Panc1 (cell line): ENCODE measurements at regions not wholly inside any gene's neighbourhood (a gene's known extent, or its start where the extent isn't known, plus 50 kb on each side); places are given as distances from the start of the nearest gene placed in this dataset.

Experiments used
- ATAC-seq: fragments of 200-7000 bp; cut with Tn5 transposase; 2 replicates; pipeline ENCODE4 v1.9.1; 2020; ENCODE audit warnings: mild to moderate bottlenecking, moderate library complexity
- BruUV-seq: library from RNA; stranded (reverse); fragments of 400-500 nt; replicated peaks from 2 replicates; lab custom pipeline; 2021; lab: Mats Ljungman, UMichigan
- CTCF ChIA-PET: fragments of 300-600 bp; sonication (Branson Sonifier 250); formaldehyde crosslinking; loops from one replicate; lab custom pipeline; 2022; ENCODE audit warnings: antibody characterized with exemption; lab: Charles Lee
- POLR2A ChIA-PET: fragments of 300-600 bp; sonication (Branson Sonifier 250); formaldehyde crosslinking; loops from one replicate; lab custom pipeline; 2022; ENCODE audit warnings: antibody characterized with exemption; lab: Charles Lee
- DNase-seq: peaks from one replicate; pipeline ENCODE4 v3.0.0-alpha.2; 2010; ENCODE audit warnings: low read depth, low spot score
- H3K27ac ChIP-seq: 2 replicates; pipeline ENCODE4 v1.5.1; 2011; ENCODE audit warnings: mild to moderate bottlenecking, low read length, inconsistent platforms
- H3K27me3 ChIP-seq: fragments of 200-500 bp; sonication (Bioruptor generic); 2 replicates; pipeline ENCODE4 v1.6.0; 2014; ENCODE audit warnings: low read length, inconsistent platforms; ENCODE audit not compliant: control insufficient read depth, insufficient read depth
- H3K36me3 ChIP-seq: fragments of 200-500 bp; sonication (Bioruptor generic); 2 replicates; pipeline ENCODE4 v1.5.1; 2014; ENCODE audit warnings: inconsistent platforms, mild to moderate bottlenecking, low read length, moderate library complexity; ENCODE audit not compliant: control insufficient read depth, insufficient read depth
- H3K4me1 ChIP-seq: 2 replicates; pipeline ENCODE4 v1.5.1; 2011; ENCODE audit warnings: inconsistent platforms, mild to moderate bottlenecking, low read length, moderate library complexity; ENCODE audit not compliant: control insufficient read depth, insufficient read depth
- H3K4me3 ChIP-seq, 2 experiments: 2 replicates each; pipeline ENCODE4 v1.5.1; 2011 to 2012; ENCODE audit warnings: low read depth in 2 of 2, low read length in 2 of 2, mild to moderate bottlenecking in 2 of 2, inconsistent platforms in 1 of 2, moderate library complexity in 1 of 2
- H3K9me3 ChIP-seq: fragments of 200-500 bp; sonication (Bioruptor generic); 2 replicates; pipeline ENCODE4 v1.5.1; 2014; ENCODE audit warnings: low read depth, mild to moderate bottlenecking, inconsistent platforms, low read length, moderate library complexity; ENCODE audit not compliant: control insufficient read depth, insufficient read depth
- CTCF ChIP-seq: fragments of 450-650 bp; IDR thresholded peaks from 2 replicates; pipeline ENCODE4 v1.5.1; 2017; ENCODE audit warnings: mild to moderate bottlenecking
- POLR2AphosphoS5 ChIP-seq: IDR thresholded peaks from 2 replicates; pipeline ENCODE4 v1.6.1; 2012; ENCODE audit warnings: mild to moderate bottlenecking, low read depth, low read length, moderate library complexity
- REST ChIP-seq, 2 experiments: IDR thresholded peaks; 2 replicates each; pipeline ENCODE4 v1.6.1; 2011 to 2012; ENCODE audit warnings: low read depth in 2 of 2, control low read depth in 1 of 2, low read length in 1 of 2, mild to moderate bottlenecking in 1 of 2, moderate library complexity in 1 of 2; ENCODE audit not compliant: insufficient read depth in 1 of 2
- SIN3A ChIP-seq: IDR thresholded peaks from 2 replicates; pipeline ENCODE4 v1.6.1; 2012; ENCODE audit warnings: low read depth, mild to moderate bottlenecking, low read length, moderate library complexity, borderline replicate concordance; ENCODE audit not compliant: insufficient read depth
- TCF7L2 ChIP-seq: IDR thresholded peaks from 2 replicates; pipeline ENCODE4 v1.6.1; 2011; ENCODE audit warnings: mild to moderate bottlenecking, low read depth, low read length, inconsistent platforms
- in situ Hi-C: cut with HindIII; loops from 2 replicates; pipeline ENCODE4 v1.10.0; 2016; ENCODE audit warnings: low sequenced_read_pairs, low pct_unique_long_range_greater_than_20kb
- intact Hi-C: fragments of 100-400 bp; cut with micrococcal nuclease; formaldehyde crosslinking; loops from one replicate; pipeline ENCODE4 v1.10.0; 2022; ENCODE audit not compliant: unreplicated experiment

- Histone ChIP-seq H3K4me1 (no peaks in the 10 kb centered on the region), H3K27me3 (no peaks in the 10 kb centered on the region), H3K27ac (no peak overlapping the region), H3K36me3 (no peaks in the 10 kb centered on the region), H3K4me3 (no peak overlapping the region), H3K9me3 (no peaks in the 10 kb centered on the region)
- DNase-seq (no peak), ATAC-seq (no peak)
- in situ Hi-C loops = no loop called here
- no peak for TF ChIP-seq SIN3A
- TF ChIP-seq CTCF = no peak
- TF ChIP-seq POLR2AphosphoS5 = no peak
- TF ChIP-seq TCF7L2 = no peak
- no peak for TF ChIP-seq REST (IDR thresholded peaks at IDR 0.05; ENCODE audit: insufficient read depth in 1 of 2, low read depth in 2 of 2, low read length in 1 of 2)
- intact Hi-C loops = no loop called here
- BruUV-seq = no TSS peak
- POLR2A ChIA-PET = no interaction called here
- CTCF ChIA-PET = no interaction called here
These were observed 419.5 kb upstream of the C2CD4B start for GRCh38 chr15:62584301-62585235.

GRCh38 chr15:62588938-62589670 lies 424.0 kb upstream of the C2CD4B start:
- H3K4me3 ChIP-seq = no peak overlapping the region
- BruUV-seq = no TSS peak
- POLR2A ChIA-PET = no interaction called here
- no peak for ATAC-seq
- no peak for DNase-seq
- intact Hi-C loops (no loop called here), in situ Hi-C loops (no loop called here)
- H3K36me3 ChIP-seq = no peaks in the 10 kb centered on the region
- H3K9me3 ChIP-seq = no peaks in the 10 kb centered on the region
- no peaks in the 10 kb centered on the region for H3K27me3 ChIP-seq
- CTCF ChIA-PET = no interaction called here
- no peaks in the 10 kb centered on the region for H3K4me1 ChIP-seq
- TF ChIP-seq POLR2AphosphoS5 = no peak
- TF ChIP-seq SIN3A = no peak
- no peak for TF ChIP-seq TCF7L2
- TF ChIP-seq REST (IDR thresholded peaks at IDR 0.05; ENCODE audit: insufficient read depth in 1 of 2, low read depth in 2 of 2, low read length in 1 of 2) = no peak
- H3K27ac ChIP-seq = no peak overlapping the region
